ENCODE measurements at regions not wholly inside any gene's neighbourhood (a gene's known extent, or its start where the extent isn't known, plus 50 kb on each side); places are given as distances from the start of the nearest gene placed in this dataset.

DNA sequence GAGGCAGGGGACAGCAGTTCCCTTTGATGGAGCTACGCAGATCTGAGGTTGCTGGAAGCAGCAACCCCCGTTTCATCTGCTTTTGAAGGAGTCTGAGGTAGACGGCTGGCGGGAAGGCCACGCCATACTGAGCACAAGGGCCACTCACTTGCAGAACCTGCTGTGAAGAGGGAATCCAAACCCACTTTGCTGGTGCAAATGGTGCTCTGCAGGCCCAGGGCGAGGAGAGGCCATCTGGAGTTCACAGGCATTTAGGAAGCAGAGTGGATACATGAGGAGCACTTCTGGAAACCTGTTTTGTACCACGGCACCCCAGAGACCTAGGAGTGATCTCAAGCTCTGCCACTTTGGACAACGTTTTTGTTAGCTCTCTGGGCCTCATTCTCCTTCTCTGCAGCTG, 227.8 kb downstream of the UQCRFS1 start:
- Mint-ChIP-seq H3K4me3 (no peak overlapping the region), H3K36me3 (no peaks in the 10 kb centered on the region), H3K27me3 (ENCODE audit: low read depth in 3 of 3) (peaks cover 5 to 15% (median 6%) of the 10 kb centered on the region in 3 donors), H3K27ac (no peak overlapping the region), H3K9me3 (peaks cover 0 to 7% (median 0%) of the 10 kb centered on the region in 6 donors), H3K4me1 (no peaks in the 10 kb centered on the region)
- DNase-seq = no peak

DNA sequence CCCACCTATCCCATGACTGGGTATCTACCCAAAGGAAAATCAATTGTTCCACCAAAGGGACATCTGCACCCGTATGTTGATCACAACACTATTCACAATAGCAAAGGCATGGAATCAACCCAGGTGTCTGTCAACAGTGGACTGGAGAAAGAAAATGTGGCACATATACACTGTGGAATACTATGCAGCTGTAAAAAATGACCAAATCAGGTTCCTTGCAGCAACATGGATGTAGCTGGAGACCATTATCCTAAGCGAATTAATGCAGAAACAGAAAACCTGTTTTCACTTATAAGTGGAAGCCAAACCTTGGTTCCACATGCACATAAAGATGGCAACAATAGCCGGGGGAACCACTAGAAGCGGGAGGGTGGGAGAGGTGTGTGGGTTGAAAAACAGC, 228.6 kb downstream of the UQCRFS1 start:
- Mint-ChIP-seq H3K4me1 (no peaks in the 10 kb centered on the region), H3K4me3 (no peak overlapping the region), H3K27ac (no peak overlapping the region), H3K36me3 (no peaks in the 10 kb centered on the region), H3K27me3 (ENCODE audit: low read depth in 3 of 3) (peaks cover 4 to 22% (median 6%) of the 10 kb centered on the region in 3 donors), H3K9me3 (peaks cover 0 to 6% (median 0%) of the 10 kb centered on the region in 6 donors)
- no peak for DNase-seq

DNA sequence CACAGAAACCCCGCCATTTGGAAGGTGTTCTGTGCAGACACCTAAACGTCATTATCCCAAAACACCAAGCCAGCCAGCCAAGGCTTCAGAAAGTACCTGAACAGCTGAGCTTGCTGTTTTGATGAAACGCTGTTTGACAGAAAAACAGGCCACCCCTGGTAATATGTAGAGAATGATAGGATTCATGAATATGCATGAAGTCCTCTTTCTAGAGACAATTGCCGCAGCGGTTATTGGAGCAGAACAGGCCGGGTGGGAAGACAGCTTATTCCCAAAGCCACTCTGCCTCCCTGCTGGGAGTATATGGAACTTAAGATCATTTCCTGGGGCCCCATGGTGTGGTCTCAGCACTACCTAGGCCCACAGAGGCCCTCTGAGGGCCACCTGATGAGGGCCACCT, 229.5 kb downstream of the UQCRFS1 start:
- H3K36me3 Mint-ChIP-seq = no peaks in the 10 kb centered on the region
- no peak overlapping the region for H3K27ac Mint-ChIP-seq
- no peak for DNase-seq
- H3K27me3 Mint-ChIP-seq (ENCODE audit: low read depth in 3 of 3) = peaks cover 2 to 22% (median 6%) of the 10 kb centered on the region in 3 donors
- no peaks in the 10 kb centered on the region for H3K4me1 Mint-ChIP-seq
- H3K4me3 Mint-ChIP-seq = no peak overlapping the region
- peaks cover 0 to 3% (median 0%) of the 10 kb centered on the region in 6 donors for H3K9me3 Mint-ChIP-seq

DNA sequence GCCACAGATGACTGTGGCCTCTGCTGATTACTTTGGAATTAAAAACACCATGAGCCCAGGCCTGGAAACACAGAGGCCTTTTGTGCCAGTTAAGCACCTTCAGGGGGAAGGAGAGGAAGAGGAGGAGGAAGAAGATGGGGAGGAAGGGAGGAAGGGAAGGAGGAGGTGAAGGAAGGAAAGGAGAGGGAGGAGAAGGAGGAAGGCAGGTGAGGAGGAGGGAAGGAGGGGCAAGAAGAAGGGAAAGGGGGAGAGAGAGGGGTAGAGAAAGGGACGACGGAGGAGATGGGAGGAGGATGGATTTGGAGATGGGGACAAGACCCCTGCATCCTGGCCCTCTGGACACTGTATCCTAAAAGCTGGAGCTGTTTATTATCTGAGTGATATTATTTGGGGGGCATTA, 231.0 kb downstream of the UQCRFS1 start:
- Mint-ChIP-seq H3K4me3 (no peak overlapping the region), H3K27me3 (ENCODE audit: low read depth in 3 of 3) (peaks cover 2 to 19% (median 6%) of the 10 kb centered on the region in 3 donors), H3K4me1 (no peaks in the 10 kb centered on the region), H3K36me3 (no peaks in the 10 kb centered on the region), H3K9me3 (peaks cover 0 to 3% (median 0%) of the 10 kb centered on the region in 6 donors), H3K27ac (no peak overlapping the region)
- no peak for DNase-seq

DNA sequence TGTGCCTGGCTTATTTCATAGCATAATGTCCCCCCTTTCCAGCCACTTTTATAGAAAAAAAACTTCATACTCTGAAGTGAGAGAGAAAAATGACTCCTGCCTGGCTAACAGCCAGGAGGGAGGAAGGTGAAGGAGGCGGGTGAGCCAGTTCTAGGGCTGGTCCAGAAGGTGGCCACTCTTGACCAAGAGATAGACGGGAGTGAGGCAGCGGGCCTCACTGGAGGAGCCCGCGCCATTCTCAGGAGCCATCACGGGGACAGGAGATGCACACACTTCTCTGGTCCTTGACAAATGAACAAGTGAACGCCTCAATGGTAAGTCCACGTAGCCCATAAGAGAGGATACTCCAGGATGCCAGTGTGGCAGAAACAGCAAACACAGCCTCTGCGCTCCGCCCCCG, 231.4 kb downstream of the UQCRFS1 start:
- H3K9me3 Mint-ChIP-seq = peaks cover 0 to 1% (median 0%) of the 10 kb centered on the region in 6 donors
- H3K4me1 Mint-ChIP-seq = no peaks in the 10 kb centered on the region
- no peak for DNase-seq
- H3K4me3 Mint-ChIP-seq = no peak overlapping the region
- H3K36me3 Mint-ChIP-seq = no peaks in the 10 kb centered on the region
- peaks cover 0 to 22% (median 6%) of the 10 kb centered on the region in 3 donors for H3K27me3 Mint-ChIP-seq (ENCODE audit: low read depth in 3 of 3)
- H3K27ac Mint-ChIP-seq = no peak overlapping the region

DNA sequence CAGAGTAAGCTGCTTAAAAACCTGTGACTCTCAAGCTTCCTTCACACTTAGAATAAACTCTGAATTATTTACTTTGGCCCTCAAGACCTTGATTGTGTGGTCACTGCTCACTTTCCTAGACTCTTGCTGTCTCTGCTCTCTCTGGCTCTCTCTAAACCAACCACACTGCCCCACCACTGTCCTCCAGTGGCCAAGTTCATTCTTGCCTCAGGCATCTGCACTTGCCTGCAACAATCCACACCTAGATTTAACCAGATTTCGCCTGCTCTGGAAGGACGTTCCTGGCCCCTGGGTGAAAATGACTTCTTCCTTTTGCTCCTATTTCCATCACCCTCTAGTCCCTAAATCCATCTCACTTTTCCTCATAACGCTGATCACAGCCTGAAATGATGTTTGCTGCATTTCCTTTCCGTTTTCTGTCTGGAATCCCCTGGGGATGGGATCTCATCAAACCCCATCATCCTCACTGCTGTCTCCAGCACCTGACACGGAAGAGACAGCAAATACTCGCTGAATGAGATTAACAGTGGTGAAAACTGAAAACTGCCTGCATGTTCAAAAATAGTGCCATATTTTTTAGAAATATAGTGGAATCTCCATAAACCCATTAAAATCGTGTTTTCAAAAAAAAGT, 232.6 kb downstream of the UQCRFS1 start:
- no peak for DNase-seq
- peaks cover 0 to 1% (median 0%) of the 10 kb centered on the region in 6 donors for H3K9me3 Mint-ChIP-seq
- H3K27me3 Mint-ChIP-seq (ENCODE audit: low read depth in 3 of 3) = peaks cover 0 to 21% (median 6%) of the 10 kb centered on the region in 3 donors
- no peaks in the 10 kb centered on the region for H3K4me1 Mint-ChIP-seq
- no peak overlapping the region for H3K4me3 Mint-ChIP-seq
- no peaks in the 10 kb centered on the region for H3K36me3 Mint-ChIP-seq
- H3K27ac Mint-ChIP-seq = no peak overlapping the region

DNA sequence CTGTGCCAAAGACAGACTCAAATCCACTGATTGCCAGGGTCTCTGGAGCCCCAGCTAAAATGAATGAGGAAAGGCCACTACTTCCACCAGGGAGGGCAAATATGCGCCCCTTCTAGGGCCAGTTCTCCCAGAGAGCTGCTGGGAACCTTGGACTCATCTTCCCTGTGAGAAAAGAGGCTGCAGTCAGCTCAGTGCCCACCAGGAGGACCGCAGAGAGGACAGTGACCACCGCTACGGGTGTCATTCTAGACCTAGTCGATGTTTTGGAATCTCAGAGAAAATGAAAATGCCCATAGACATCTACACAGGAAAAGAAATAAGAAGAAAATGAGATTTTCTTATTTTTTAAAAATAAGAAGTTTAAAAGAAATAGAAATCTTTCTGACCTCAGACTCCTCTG, 235.1 kb downstream of the UQCRFS1 start:
- Mint-ChIP-seq H3K36me3 (no peaks in the 10 kb centered on the region), H3K4me1 (no peaks in the 10 kb centered on the region), H3K27me3 (ENCODE audit: low read depth in 3 of 3) (peaks cover 0 to 19% (median 5%) of the 10 kb centered on the region in 3 donors), H3K4me3 (no peak overlapping the region), H3K27ac (no peak overlapping the region), H3K9me3 (no peaks in the 10 kb centered on the region)
- no peak for DNase-seq

DNA sequence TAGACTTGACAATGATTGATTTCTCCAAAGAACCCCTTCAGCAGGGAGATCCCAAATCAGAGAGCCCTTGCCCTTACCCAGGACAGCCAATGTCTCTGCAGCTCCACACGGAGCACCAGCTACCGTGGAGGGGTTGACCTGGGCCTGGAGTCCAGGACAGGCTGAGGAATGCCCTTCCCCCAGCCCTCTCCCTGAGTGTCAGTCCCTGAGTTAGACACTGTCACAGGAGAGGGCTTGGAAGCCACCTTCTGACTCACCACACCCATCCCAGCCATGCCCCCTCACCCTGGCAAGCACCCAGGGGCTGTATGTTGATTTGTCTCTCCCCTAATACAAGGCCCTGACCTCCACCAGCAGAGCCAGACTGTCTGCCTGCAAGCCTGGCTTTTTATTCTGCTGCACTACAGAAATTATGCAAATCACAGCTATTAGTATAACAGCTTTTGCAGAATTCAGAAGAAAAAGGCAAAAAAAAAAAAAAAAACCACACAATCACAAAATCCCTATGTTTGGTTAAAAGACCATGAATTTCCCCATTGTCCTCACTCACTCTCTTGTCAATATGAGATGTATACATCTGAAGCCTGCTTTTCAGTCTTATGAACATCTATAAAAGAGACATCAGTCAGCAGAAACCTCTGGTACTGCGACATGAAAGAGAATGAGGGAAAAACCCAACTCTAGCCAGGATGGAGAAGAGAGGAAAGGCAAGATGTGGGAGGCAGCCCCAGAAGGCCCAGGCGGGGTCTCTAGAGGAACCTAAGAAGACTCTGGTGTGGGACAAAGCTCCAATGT, 240.7 kb downstream of the UQCRFS1 start:
- no peak overlapping the region for H3K4me3 Mint-ChIP-seq
- no peaks in the 10 kb centered on the region for H3K4me1 Mint-ChIP-seq
- H3K36me3 Mint-ChIP-seq = no peaks in the 10 kb centered on the region
- peaks cover 0 to 9% (median 0%) of the 10 kb centered on the region in 3 donors for H3K27me3 Mint-ChIP-seq (ENCODE audit: low read depth in 3 of 3)
- DNase-seq = no peak
- H3K27ac Mint-ChIP-seq = no peak overlapping the region
- no peaks in the 10 kb centered on the region for H3K9me3 Mint-ChIP-seq

DNA sequence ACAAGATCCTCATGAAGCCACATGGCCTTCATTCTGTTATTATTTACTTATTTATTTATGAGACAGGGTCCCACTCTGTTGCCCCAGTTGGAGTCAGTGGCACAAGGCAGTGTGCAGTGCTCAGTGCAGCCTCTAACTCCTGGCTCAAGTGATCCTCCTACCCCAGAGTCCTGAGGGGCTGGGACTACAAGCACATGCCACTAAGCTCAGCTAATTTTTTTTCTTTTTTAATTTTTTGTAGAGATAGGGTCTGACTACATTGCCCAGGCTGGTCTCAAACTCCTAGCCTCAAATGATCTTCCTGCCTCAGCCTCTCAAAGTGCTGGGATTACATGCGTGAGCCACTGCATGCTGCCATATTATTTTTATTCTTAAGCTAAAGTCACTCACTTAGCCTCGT, 241.4 kb downstream of the UQCRFS1 start:
- Mint-ChIP-seq H3K27ac (no peak overlapping the region), H3K36me3 (no peaks in the 10 kb centered on the region), H3K27me3 (ENCODE audit: low read depth in 3 of 3) (peaks cover 0 to 7% (median 0%) of the 10 kb centered on the region in 3 donors), H3K4me3 (no peak overlapping the region), H3K9me3 (no peaks in the 10 kb centered on the region), H3K4me1 (no peaks in the 10 kb centered on the region)
- no peak for DNase-seq

DNA sequence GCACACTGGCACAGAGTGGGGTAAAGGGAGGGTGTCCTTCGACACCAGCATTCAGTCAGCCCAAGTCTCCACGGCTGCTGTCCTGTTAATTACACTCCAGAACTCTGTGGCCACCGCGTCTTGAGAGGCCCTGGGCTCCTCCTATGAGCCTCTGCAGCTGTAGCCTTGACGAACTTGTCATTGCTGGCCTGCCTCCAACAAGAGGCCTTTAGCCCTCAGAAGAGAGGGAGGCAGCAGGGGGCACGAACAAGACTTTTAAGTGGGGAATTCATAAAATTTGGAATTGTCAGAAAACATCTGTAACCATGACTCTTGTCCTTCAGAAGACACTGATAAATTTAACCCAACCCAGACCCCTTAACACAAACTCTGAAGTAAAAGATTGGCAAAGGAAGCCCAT, 241.9 kb downstream of the UQCRFS1 start:
- H3K27me3 Mint-ChIP-seq (ENCODE audit: low read depth in 3 of 3) = peaks cover 0 to 5% (median 0%) of the 10 kb centered on the region in 3 donors
- H3K4me3 Mint-ChIP-seq = no peak overlapping the region
- H3K4me1 Mint-ChIP-seq = no peaks in the 10 kb centered on the region
- no peaks in the 10 kb centered on the region for H3K9me3 Mint-ChIP-seq
- no peaks in the 10 kb centered on the region for H3K36me3 Mint-ChIP-seq
- DNase-seq = no peak
- no peak overlapping the region for H3K27ac Mint-ChIP-seq

DNA sequence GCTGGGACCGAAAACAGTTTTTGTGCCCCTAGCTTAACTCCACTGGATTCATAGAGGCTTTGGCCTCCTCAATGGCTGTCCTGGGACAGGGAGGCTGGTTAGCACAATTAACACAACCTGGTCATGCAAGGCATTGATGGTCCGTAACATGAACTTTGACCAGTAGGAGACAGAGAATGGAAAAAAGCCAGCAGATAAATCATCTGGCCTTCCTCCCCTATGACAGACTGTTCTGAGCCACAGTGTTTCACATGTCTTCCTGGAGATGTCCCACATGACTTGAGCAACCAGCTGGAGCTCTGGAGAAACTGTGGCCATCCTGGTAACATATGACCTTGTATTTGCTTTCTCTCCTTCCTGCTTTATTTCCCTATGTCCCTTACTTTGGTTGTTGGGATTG, 244.2 kb downstream of the UQCRFS1 start:
- Mint-ChIP-seq H3K36me3 (no peaks in the 10 kb centered on the region), H3K27ac (no peak overlapping the region), H3K4me3 (no peak overlapping the region), H3K27me3 (ENCODE audit: low read depth in 3 of 3) (peaks cover 0 to 2% (median 0%) of the 10 kb centered on the region in 3 donors), H3K4me1 (no peaks in the 10 kb centered on the region), H3K9me3 (no peaks in the 10 kb centered on the region)
- no peak for DNase-seq

DNA sequence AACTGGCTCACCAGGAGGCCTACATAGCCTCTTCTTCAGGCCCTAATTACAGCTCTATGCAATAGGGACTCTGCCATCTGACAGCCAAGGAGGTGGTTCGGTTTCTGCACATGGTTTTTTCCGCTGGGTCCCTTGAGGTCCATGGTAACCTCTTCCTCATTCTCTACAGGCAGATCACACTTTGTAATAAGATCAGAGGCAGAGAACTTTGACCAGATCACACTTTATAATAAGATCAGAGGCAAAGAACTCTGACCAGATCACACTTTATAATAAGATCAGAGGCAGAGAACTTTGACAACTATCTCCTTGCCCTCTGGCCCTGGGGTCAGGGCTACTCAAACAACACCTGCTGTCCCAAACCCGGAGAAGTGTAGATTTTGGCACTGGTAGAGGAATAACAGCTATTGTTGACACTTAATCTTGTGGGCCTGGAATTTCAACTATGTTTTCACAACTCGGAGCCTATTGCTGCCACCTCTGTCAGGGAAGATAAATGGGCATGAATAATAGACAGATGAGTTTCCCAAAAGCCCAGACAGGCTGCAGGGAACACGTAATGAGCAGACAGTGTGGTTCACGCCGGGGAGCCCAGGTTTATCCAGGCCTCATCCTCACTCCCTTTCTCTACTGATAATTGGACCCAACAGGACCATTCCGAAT, 246.1 kb downstream of the UQCRFS1 start:
- Mint-ChIP-seq H3K36me3 (no peaks in the 10 kb centered on the region), H3K9me3 (no peaks in the 10 kb centered on the region), H3K4me3 (no peak overlapping the region), H3K27ac (no peak overlapping the region), H3K27me3 (ENCODE audit: low read depth in 3 of 3) (peaks cover 0 to 2% (median 0%) of the 10 kb centered on the region in 3 donors), H3K4me1 (no peaks in the 10 kb centered on the region)
- no peak for DNase-seq

DNA sequence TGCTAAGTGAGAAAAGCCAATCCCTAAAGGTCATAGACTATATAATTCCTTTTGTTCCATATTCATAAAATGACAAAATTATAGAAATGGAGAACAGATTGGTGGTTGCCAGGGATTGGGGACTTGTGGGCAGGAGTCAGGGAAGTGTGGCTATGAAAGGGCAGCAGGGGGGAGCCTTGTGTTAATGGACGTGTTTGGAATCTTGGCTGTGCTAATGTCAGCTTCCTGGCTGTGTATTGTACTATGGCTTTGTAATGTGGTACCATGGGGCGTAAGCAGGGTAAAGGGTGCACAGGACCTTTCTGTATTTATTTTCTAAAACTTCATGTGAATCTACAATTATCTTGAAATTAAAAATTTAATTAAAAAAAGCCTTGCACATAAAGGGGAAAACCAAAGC, 248.5 kb downstream of the UQCRFS1 start:
- H3K27me3 Mint-ChIP-seq (ENCODE audit: low read depth in 3 of 3) = peaks cover 0 to 9% (median 0%) of the 10 kb centered on the region in 3 donors
- no peaks in the 10 kb centered on the region for H3K36me3 Mint-ChIP-seq
- no peak overlapping the region for H3K27ac Mint-ChIP-seq
- DNase-seq = no peak
- H3K9me3 Mint-ChIP-seq = no peaks in the 10 kb centered on the region
- no peak overlapping the region for H3K4me3 Mint-ChIP-seq
- no peaks in the 10 kb centered on the region for H3K4me1 Mint-ChIP-seq

Measured in immature natural killer cell (primary cell).